Left lung (tissue), 4 donors: ENCODE measurements at regions not wholly inside any gene's neighbourhood (a gene's known extent, or its start where the extent isn't known, plus 50 kb on each side); places are given as distances from the start of the nearest gene placed in this dataset.
A peak's percentile ranks its signal among the peaks of the same experiment; 100 is the strongest.

ENCODE experiments used
- ATAC-seq: fragments of 200-7000 bp; cut with Tn5 transposase; one replicate; pipeline ENCODE4 v1.9.1; 2020; ENCODE audit warnings: moderate library complexity
- DNase-seq, 4 donors: peaks; one replicate each; pipeline ENCODE4 v3.0.0-alpha.2; 2013 to 2020
- H3K27ac ChIP-seq, 2 donors: fragments of 200-600 bp; sonication (generic) in 1 of 2; one replicate each; pipeline versions ENCODE4 v1.5.0 to v1.8.0; 2020 to 2021
- H3K27me3 ChIP-seq, 2 donors: fragments of 200-600 bp; sonication (generic) in 1 of 2; one replicate each; pipeline versions ENCODE4 v1.5.0 to v1.8.0; 2020 to 2021
- H3K36me3 ChIP-seq, 2 donors: fragments of 200-600 bp; sonication (generic) in 1 of 2; one replicate each; pipeline versions ENCODE4 v1.5.0 to v1.8.0; 2020 to 2021
- H3K4me1 ChIP-seq, 2 donors: fragments of 200-600 bp; one replicate each; pipeline ENCODE4 v1.8.0; 2021
- H3K4me3 ChIP-seq, 2 donors: fragments of 200-600 bp; sonication (generic) in 1 of 2; one replicate each; pipeline versions ENCODE4 v1.5.0 to v1.8.0; 2020 to 2021; ENCODE audit warnings: mild to moderate bottlenecking in 1 of 2
- H3K9me3 ChIP-seq, 2 donors: fragments of 200-600 bp; sonication (generic) in 1 of 2; one replicate each; pipeline versions ENCODE4 v1.5.0 to v1.8.0; 2020 to 2021
- intact Hi-C, 2 donors: fragments of 100-400 bp; cut with DNase I; formaldehyde crosslinking; loops; one replicate each; pipeline versions ENCODE4 v1.11.2 to v1.14.2; 2022
- TF ChIP-seq, protein P1 (sequence below), 2 donors: fragments of 200-600 bp; sonication (generic) in 1 of 2; IDR thresholded peaks; one replicate each; pipeline versions ENCODE4 v1.5.0 to v1.8.0; 2021; ENCODE audit warnings: antibody characterized with exemption in 2 of 2
- donor health status: DM: no; HTN: yes; CAD: no.
- donor health status: DM: no; HTN: no; CAD: no.

DNA sequence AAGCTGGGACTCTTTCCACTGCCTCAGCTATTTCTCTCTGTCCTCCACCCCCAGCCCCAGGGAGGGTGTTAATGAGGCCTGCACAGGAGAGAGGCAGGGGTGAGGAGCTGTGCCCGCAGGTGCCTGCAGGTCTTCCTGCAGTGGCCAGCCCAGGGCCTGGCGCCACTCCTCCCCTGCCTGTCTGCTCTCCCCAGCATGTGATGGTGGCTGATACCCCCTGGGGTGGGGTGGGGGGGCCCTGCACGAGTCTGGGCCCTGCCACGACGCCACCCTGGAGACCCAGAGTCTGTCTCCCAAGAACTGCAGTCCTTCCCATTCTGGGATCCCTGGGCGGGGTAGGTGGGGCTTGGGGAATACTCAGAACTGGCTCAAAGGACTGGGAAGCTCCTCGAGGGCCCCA is 166.4 kb upstream of the SMIM23 start:
- no peak overlapping the region for H3K4me3 ChIP-seq
- no peak overlapping the region for H3K27ac ChIP-seq
- ATAC-seq (no peak), DNase-seq (no peak)
- no peaks in the 10 kb centered on the region for H3K36me3 ChIP-seq
- TF ChIP-seq, protein P1, sequence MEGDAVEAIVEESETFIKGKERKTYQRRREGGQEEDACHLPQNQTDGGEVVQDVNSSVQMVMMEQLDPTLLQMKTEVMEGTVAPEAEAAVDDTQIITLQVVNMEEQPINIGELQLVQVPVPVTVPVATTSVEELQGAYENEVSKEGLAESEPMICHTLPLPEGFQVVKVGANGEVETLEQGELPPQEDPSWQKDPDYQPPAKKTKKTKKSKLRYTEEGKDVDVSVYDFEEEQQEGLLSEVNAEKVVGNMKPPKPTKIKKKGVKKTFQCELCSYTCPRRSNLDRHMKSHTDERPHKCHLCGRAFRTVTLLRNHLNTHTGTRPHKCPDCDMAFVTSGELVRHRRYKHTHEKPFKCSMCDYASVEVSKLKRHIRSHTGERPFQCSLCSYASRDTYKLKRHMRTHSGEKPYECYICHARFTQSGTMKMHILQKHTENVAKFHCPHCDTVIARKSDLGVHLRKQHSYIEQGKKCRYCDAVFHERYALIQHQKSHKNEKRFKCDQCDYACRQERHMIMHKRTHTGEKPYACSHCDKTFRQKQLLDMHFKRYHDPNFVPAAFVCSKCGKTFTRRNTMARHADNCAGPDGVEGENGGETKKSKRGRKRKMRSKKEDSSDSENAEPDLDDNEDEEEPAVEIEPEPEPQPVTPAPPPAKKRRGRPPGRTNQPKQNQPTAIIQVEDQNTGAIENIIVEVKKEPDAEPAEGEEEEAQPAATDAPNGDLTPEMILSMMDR (IDR thresholded peaks at IDR 0.05): no peak
- H3K4me1 ChIP-seq: peaks cover 0 to 4% of the 10 kb centered on the region in 2 donors
- H3K9me3 ChIP-seq: no peaks in the 10 kb centered on the region
- H3K27me3 ChIP-seq: peaks cover 0 to 6% of the 10 kb centered on the region in 2 donors
- intact Hi-C loops: no loop called here

DNA sequence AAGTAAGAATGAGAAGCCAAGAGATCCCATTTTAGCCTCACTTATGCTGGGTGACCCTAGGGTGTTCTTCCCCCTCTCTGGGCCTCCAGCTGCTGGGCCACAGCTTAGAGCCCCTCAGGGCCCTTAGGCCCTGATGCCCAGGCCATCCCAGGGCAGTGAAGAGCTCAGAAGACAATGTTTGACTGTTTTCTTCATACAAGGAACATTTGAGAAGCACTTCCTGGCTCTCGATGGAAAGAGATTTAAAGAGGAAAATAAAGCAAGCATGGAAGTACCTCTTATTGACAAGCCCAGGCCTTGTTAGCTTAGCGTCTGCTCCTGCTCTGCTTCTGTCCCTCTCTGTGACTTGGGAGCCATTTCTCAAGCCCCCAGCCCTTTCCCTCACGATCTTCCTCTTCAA is 165.9 kb upstream of the SMIM23 start:
- Histone ChIP-seq H3K9me3 (no peaks in the 10 kb centered on the region), H3K36me3 (no peaks in the 10 kb centered on the region), H3K27ac (no peak overlapping the region), H3K4me3 (no peak overlapping the region), H3K4me1 (peaks cover 0 to 4% of the 10 kb centered on the region in 2 donors), H3K27me3 (peaks cover 0 to 6% of the 10 kb centered on the region in 2 donors)
- no peak for DNase-seq
- ATAC-seq: no peak
- intact Hi-C loops: no loop called here
- TF ChIP-seq, protein P1 (IDR thresholded peaks at IDR 0.05): no peak

DNA sequence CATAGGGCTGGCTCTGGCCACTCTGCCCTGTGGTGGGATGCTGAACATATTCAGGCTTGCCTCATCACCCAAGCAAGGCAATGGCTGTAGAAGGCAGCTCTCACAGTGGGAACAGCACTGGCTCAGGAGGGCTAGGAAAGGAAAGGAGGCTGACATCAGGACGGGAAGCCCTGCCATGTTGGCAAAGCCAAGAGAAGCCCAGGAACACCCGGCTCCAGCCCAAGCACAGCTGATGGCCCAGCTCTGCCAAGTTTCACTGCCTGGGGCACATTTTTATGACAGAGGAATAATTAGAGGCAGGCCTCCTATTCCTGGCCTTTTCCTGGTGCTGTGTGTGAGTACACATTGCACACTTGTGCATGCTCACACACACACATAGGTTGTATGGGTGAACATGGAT is 163.6 kb upstream of the SMIM23 start:
- Histone ChIP-seq H3K36me3 (no peaks in the 10 kb centered on the region), H3K27me3 (peaks cover 0 to 5% of the 10 kb centered on the region in 2 donors), H3K4me1 (no peaks in the 10 kb centered on the region), H3K27ac (no peak overlapping the region), H3K9me3 (no peaks in the 10 kb centered on the region), H3K4me3 (no peak overlapping the region)
- intact Hi-C loops: no loop called here
- ATAC-seq: no peak
- DNase-seq: no peak
- TF ChIP-seq, protein P1 (IDR thresholded peaks at IDR 0.05): no peak

DNA sequence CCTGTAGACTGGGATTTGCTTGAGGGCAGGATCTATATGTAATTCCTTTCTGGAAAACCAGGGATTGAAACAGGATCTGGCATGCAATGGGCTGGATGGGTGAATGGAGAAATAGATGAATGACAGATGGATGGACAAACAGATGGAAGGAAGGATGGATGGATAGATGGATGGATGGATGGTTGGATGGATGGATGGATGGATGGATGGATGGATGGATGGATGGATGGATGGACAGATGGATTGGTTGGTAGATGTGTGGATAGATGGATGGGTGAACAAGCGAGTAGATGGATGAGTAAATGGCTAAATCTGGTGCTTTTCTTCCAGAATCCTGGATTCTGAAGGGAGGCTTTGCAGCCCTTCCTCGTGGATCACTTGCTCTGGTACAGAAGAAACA is 162.5 kb upstream of the SMIM23 start:
- intact Hi-C loops: no loop called here
- H3K4me1 ChIP-seq: no peaks in the 10 kb centered on the region
- H3K9me3 ChIP-seq: no peaks in the 10 kb centered on the region
- TF ChIP-seq, protein P1 (IDR thresholded peaks at IDR 0.05): no peak
- no peak overlapping the region for H3K4me3 ChIP-seq
- no peaks in the 10 kb centered on the region for H3K36me3 ChIP-seq
- no peak overlapping the region for H3K27ac ChIP-seq
- ATAC-seq (no peak), DNase-seq (no peak)
- no peaks in the 10 kb centered on the region for H3K27me3 ChIP-seq

DNA sequence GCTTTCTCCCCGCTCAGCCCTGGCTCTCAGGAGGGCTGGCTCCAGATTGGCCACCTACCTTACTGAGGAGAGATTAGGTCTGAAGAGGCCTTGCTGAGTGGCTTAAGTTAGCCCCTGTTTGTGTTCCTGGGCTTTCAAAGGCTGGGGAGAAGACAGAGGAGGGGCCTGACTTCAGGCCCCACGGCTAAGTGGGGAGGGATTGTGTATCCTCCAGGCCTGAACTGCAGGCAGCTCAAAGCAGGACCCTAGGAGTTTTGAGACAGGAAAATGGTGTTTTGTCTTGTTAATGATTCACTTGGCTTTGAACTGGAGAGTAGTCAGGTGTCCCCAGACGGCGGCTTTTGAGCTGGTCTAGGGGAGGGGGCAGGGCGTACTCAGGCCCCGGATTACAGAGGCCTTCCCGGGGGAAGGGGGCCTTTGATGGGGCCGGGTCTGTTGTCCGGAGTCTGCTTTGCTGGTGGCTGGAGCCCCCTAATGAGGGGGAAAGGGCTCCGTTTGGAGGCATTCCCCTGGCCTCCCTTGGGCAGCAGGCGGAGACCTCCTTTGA is 162.0 kb upstream of the SMIM23 start:
- Histone ChIP-seq H3K4me3 (no peak overlapping the region), H3K9me3 (no peaks in the 10 kb centered on the region), H3K36me3 (no peaks in the 10 kb centered on the region), H3K27ac (no peak overlapping the region), H3K4me1 (no peaks in the 10 kb centered on the region), H3K27me3 (no peaks in the 10 kb centered on the region)
- DNase-seq: peak in 1 of 4 donors; percentile 83
- ATAC-seq: peak; percentile 78
- intact Hi-C loops: no loop called here
- TF ChIP-seq, protein P1 (IDR thresholded peaks at IDR 0.05): no peak
